BLaER1 treated with 17β-estradiol and CSF1 and Interleukin-3, amounts not matched to agents 10 nM and 100 nM (cell line): ENCODE measurements at regions not wholly inside any gene's neighbourhood (a gene's known extent, or its start where the extent isn't known, plus 50 kb on each side); places are given as distances from the start of the nearest gene placed in this dataset.

ENCODE experiments used
- H3K27ac ChIP-seq, 11 experiments: shearing (Covaris generic); formaldehyde crosslinking; 2 replicates each; pipeline ENCODE4 v1.8.1; 2022
- H3K27me3 ChIP-seq, 11 experiments: shearing (Covaris generic); formaldehyde crosslinking; 2 replicates each; pipeline ENCODE4 v1.8.1; 2022
- H3K36me3 ChIP-seq, 11 experiments: shearing (Covaris generic); formaldehyde crosslinking; 2 replicates each; pipeline ENCODE4 v1.8.1; 2022
- H3K4me1 ChIP-seq, 10 experiments: shearing (Covaris generic); formaldehyde crosslinking; 2 replicates each; pipeline ENCODE4 v1.8.1; 2022
- H3K4me2 ChIP-seq, 11 experiments: shearing (Covaris generic); formaldehyde crosslinking; 2 replicates each; pipeline ENCODE4 v1.8.1; 2022
- H3K4me3 ChIP-seq, 10 experiments: shearing (Covaris generic); formaldehyde crosslinking; 2 replicates each; pipeline ENCODE4 v1.8.1; 2022
- H3K9ac ChIP-seq, 11 experiments: shearing (Covaris generic); formaldehyde crosslinking; 2 replicates each; pipeline ENCODE4 v1.8.1; 2022
- H3K9me3 ChIP-seq, 11 experiments: shearing (Covaris generic); formaldehyde crosslinking; replicated peaks in 1 of 11; 2 replicates each; pipeline ENCODE4 v1.8.1; 2022
- H4K20me1 ChIP-seq, 11 experiments: shearing (Covaris generic); formaldehyde crosslinking; 2 replicates each; pipeline ENCODE4 v1.8.1; 2022
- Cebpa-rat ChIP-seq, 11 experiments: shearing (Covaris generic); IDR thresholded peaks; 2 replicates each; pipeline ENCODE4 v1.8.1; 2022

GRCh38 chr2:35428548-35428947, 927.0 kb upstream of the CRIM1 start:
- Histone ChIP-seq H3K27me3 (no peaks in the 10 kb centered on the region), H3K27ac (no peak overlapping the region), H3K4me3 (no peak overlapping the region), H3K9ac (no peak overlapping the region), H3K4me2 (no peak overlapping the region), H3K9me3 (no peaks in the 10 kb centered on the region), H4K20me1 (no peaks in the 10 kb centered on the region), H3K36me3 (no peaks in the 10 kb centered on the region), H3K4me1 (no peaks in the 10 kb centered on the region)
- no peak for TF ChIP-seq Cebpa-rat (IDR thresholded peaks at IDR 0.05)

GRCh38 chr2:35421485-35421884, 934.1 kb upstream of the CRIM1 start:
- no peaks in the 10 kb centered on the region for H3K36me3 ChIP-seq
- H3K4me3 ChIP-seq: no peak overlapping the region
- no peak for TF ChIP-seq Cebpa-rat (IDR thresholded peaks at IDR 0.05)
- H3K9ac ChIP-seq: no peak overlapping the region
- H3K4me1 ChIP-seq: no peaks in the 10 kb centered on the region
- H3K4me2 ChIP-seq: no peak overlapping the region
- no peaks in the 10 kb centered on the region for H3K27me3 ChIP-seq
- H3K27ac ChIP-seq: no peak overlapping the region
- no peaks in the 10 kb centered on the region for H3K9me3 ChIP-seq
- no peaks in the 10 kb centered on the region for H4K20me1 ChIP-seq

GRCh38 chr2:35417293-35417692, 938.3 kb upstream of the CRIM1 start:
- H3K36me3 ChIP-seq: no peaks in the 10 kb centered on the region
- no peak overlapping the region for H3K4me2 ChIP-seq
- H3K27ac ChIP-seq: no peak overlapping the region
- no peaks in the 10 kb centered on the region for H3K4me1 ChIP-seq
- no peak overlapping the region for H3K9ac ChIP-seq
- no peaks in the 10 kb centered on the region for H3K27me3 ChIP-seq
- no peak for TF ChIP-seq Cebpa-rat (IDR thresholded peaks at IDR 0.05)
- H4K20me1 ChIP-seq: no peaks in the 10 kb centered on the region
- H3K4me3 ChIP-seq: no peak overlapping the region
- H3K9me3 ChIP-seq: no peaks in the 10 kb centered on the region

GRCh38 chr2:35416391-35417140, 939.0 kb upstream of the CRIM1 start:
- TF ChIP-seq Cebpa-rat (IDR thresholded peaks at IDR 0.05): no peak
- H3K9me3 ChIP-seq: no peaks in the 10 kb centered on the region
- H3K4me1 ChIP-seq: no peaks in the 10 kb centered on the region
- H3K36me3 ChIP-seq: no peaks in the 10 kb centered on the region
- no peaks in the 10 kb centered on the region for H4K20me1 ChIP-seq
- H3K27ac ChIP-seq: no peak overlapping the region
- H3K4me2 ChIP-seq: no peak overlapping the region
- H3K9ac ChIP-seq: no peak overlapping the region
- no peaks in the 10 kb centered on the region for H3K27me3 ChIP-seq
- H3K4me3 ChIP-seq: no peak overlapping the region

- Histone ChIP-seq H3K36me3 (no peaks in the 10 kb centered on the region), H3K27ac (no peak overlapping the region)
- TF ChIP-seq Cebpa-rat (IDR thresholded peaks at IDR 0.05): no peak
Observed at GRCh38 chr2:35415942-35416341, 939.6 kb upstream of the CRIM1 start.

GRCh38 chr2:35415282-35415681, 940.3 kb upstream of the CRIM1 start:
- no peak overlapping the region for H3K9ac ChIP-seq
- no peak overlapping the region for H3K4me3 ChIP-seq
- H3K27me3 ChIP-seq: no peaks in the 10 kb centered on the region
- no peak overlapping the region for H3K4me2 ChIP-seq
- no peaks in the 10 kb centered on the region for H3K36me3 ChIP-seq
- TF ChIP-seq Cebpa-rat (IDR thresholded peaks at IDR 0.05): no peak
- H3K27ac ChIP-seq: no peak overlapping the region
- no peaks in the 10 kb centered on the region for H3K9me3 ChIP-seq
- no peaks in the 10 kb centered on the region for H3K4me1 ChIP-seq
- no peaks in the 10 kb centered on the region for H4K20me1 ChIP-seq

More at GRCh38 chr2:35415942-35416341, 939.6 kb upstream of the CRIM1 start:
- Histone ChIP-seq H3K9me3 (no peaks in the 10 kb centered on the region), H3K4me1 (no peaks in the 10 kb centered on the region), H3K9ac (no peak overlapping the region), H3K4me2 (no peak overlapping the region), H3K4me3 (no peak overlapping the region), H4K20me1 (no peaks in the 10 kb centered on the region), H3K27me3 (no peaks in the 10 kb centered on the region)

- no peak overlapping the region for H3K9ac ChIP-seq
- no peaks in the 10 kb centered on the region for H3K36me3 ChIP-seq
- no peaks in the 10 kb centered on the region for H3K9me3 ChIP-seq
- H3K27me3 ChIP-seq: no peaks in the 10 kb centered on the region
- TF ChIP-seq Cebpa-rat (IDR thresholded peaks at IDR 0.05): no peak
- H3K27ac ChIP-seq: no peak overlapping the region
- no peak overlapping the region for H3K4me2 ChIP-seq
- no peak overlapping the region for H3K4me3 ChIP-seq
- H3K4me1 ChIP-seq: no peaks in the 10 kb centered on the region
- no peaks in the 10 kb centered on the region for H4K20me1 ChIP-seq
Observed at GRCh38 chr2:35410431-35411061, 945.0 kb upstream of the CRIM1 start.

- Histone ChIP-seq H3K27ac (no peak overlapping the region), H3K4me1 (no peaks in the 10 kb centered on the region), H3K4me3 (no peak overlapping the region), H3K9me3 (no peaks in the 10 kb centered on the region), H3K36me3 (no peaks in the 10 kb centered on the region), H3K4me2 (no peak overlapping the region), H4K20me1 (no peaks in the 10 kb centered on the region), H3K27me3 (no peaks in the 10 kb centered on the region), H3K9ac (no peak overlapping the region)
- TF ChIP-seq Cebpa-rat (IDR thresholded peaks at IDR 0.05): no peak
Observed at GRCh38 chr2:35409762-35410161, 945.8 kb upstream of the CRIM1 start.

GRCh38 chr2:35408320-35408719, 947.3 kb upstream of the CRIM1 start:
- Histone ChIP-seq H3K9ac (no peak overlapping the region), H4K20me1 (no peaks in the 10 kb centered on the region), H3K4me1 (no peaks in the 10 kb centered on the region), H3K4me2 (no peak overlapping the region), H3K4me3 (no peak overlapping the region), H3K36me3 (no peaks in the 10 kb centered on the region), H3K27me3 (no peaks in the 10 kb centered on the region), H3K27ac (no peak overlapping the region), H3K9me3 (no peaks in the 10 kb centered on the region)
- no peak for TF ChIP-seq Cebpa-rat (IDR thresholded peaks at IDR 0.05)
